ENCODE measurements at regions not wholly inside any gene's neighbourhood (a gene's known extent, or its start where the extent isn't known, plus 50 kb on each side); places are given as distances from the start of the nearest gene placed in this dataset.
A peak's percentile ranks its signal among the peaks of the same experiment; 100 is the strongest.
"Not testable (repeated sequence)": the region's sequence is repeated elsewhere in the genome, so short reads cannot be mapped to it uniquely, and the experiment has no call there.

DNA sequence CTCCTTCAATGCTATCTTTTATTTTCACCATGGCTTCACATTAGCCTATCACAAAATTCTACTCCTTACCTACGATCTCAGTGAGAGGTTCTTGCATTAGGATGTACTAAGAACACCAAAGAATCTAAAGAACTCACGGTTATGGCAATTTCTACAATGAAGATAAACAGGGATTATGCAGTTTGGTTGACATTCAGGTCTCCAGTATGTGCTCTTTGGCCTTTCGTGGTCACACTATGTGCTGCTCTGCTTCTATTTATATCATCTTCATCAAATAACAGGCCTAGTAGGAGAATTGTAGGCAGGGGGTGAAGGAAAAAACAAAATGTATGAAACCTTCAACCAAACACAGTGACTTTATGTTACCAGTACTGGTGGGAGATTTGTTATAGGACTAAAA is 194.0 kb upstream of the SAMSN1 start:
- no peaks in the 10 kb centered on the region for H3K4me1 ChIP-seq
- TF ChIP-seq, protein P1, sequence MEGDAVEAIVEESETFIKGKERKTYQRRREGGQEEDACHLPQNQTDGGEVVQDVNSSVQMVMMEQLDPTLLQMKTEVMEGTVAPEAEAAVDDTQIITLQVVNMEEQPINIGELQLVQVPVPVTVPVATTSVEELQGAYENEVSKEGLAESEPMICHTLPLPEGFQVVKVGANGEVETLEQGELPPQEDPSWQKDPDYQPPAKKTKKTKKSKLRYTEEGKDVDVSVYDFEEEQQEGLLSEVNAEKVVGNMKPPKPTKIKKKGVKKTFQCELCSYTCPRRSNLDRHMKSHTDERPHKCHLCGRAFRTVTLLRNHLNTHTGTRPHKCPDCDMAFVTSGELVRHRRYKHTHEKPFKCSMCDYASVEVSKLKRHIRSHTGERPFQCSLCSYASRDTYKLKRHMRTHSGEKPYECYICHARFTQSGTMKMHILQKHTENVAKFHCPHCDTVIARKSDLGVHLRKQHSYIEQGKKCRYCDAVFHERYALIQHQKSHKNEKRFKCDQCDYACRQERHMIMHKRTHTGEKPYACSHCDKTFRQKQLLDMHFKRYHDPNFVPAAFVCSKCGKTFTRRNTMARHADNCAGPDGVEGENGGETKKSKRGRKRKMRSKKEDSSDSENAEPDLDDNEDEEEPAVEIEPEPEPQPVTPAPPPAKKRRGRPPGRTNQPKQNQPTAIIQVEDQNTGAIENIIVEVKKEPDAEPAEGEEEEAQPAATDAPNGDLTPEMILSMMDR (IDR thresholded peaks at IDR 0.05): no peak
- TF ChIP-seq POLR2A (IDR thresholded peaks at IDR 0.05): no peak
- no peak for DNase-seq
- H3K27ac ChIP-seq: no peak overlapping the region
- H3K36me3 ChIP-seq: no peaks in the 10 kb centered on the region
- intact Hi-C loops (cut with DNase I): no loop called here
- H3K4me3 ChIP-seq: no peak overlapping the region
- H3K27me3 ChIP-seq: no peaks in the 10 kb centered on the region
- WGBS, 2 donors: 78 to 80% methylated on average over 3 of the region's 3 CpGs
- no peaks in the 10 kb centered on the region for H3K9me3 ChIP-seq

DNA sequence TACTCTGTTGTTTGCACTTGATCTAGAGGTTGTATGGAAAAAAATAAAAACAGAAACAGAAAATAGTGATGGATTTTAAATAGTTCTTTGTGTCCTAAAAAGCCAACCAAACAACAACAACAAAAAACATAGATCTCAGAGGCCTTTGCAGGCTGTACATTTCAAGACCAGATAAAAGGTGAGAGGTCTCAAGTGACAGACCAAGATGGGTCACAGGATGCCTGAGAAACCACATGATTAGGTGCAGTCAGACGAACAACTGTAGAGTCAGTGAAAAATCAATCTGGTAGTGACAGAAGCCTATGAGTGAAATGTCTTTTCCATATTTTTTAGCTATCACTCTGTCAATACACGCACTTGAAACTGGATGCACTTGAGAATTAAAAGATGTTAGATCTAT is 193.5 kb upstream of the SAMSN1 start:
- DNase-seq: no peak
- Histone ChIP-seq H3K4me3 (no peak overlapping the region), H3K4me1 (no peaks in the 10 kb centered on the region), H3K27me3 (no peaks in the 10 kb centered on the region), H3K9me3 (no peaks in the 10 kb centered on the region), H3K36me3 (no peaks in the 10 kb centered on the region), H3K27ac (no peak overlapping the region)
- WGBS, 2 donors: 73 to 85% methylated on average over 2 of the region's 2 CpGs
- intact Hi-C loops (cut with DNase I): no loop called here
- TF ChIP-seq, protein P1 (IDR thresholded peaks at IDR 0.05): no peak
- TF ChIP-seq POLR2A (IDR thresholded peaks at IDR 0.05): no peak

DNA sequence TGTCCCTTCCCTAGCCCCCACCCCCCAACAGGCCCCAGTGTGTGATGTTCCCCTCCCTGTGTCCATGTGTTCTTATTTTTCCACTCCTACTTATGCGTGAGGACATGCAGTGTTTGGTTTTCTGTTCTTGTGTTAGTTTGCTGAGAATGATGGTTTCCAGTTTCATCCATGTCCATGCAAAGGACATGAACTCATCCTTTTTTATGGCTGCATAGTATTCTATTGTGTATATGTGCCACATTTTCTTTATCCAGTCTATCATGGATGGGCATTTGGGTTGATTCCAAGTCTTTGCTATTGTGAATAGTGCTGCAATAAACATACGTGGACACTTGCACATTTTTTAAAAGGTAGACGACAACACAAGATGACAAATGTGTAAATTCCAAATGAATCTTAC is 192.5 kb upstream of the SAMSN1 start:
- WGBS, 2 donors: 75 to 89% methylated on average over 3 of the region's 3 CpGs
- intact Hi-C loops (cut with DNase I); H3K36me3 ChIP-seq; H3K9me3 ChIP-seq; H3K4me1 ChIP-seq; H3K27me3 ChIP-seq; DNase-seq; H3K4me3 ChIP-seq; H3K27ac ChIP-seq: not testable (repeated sequence)

DNA sequence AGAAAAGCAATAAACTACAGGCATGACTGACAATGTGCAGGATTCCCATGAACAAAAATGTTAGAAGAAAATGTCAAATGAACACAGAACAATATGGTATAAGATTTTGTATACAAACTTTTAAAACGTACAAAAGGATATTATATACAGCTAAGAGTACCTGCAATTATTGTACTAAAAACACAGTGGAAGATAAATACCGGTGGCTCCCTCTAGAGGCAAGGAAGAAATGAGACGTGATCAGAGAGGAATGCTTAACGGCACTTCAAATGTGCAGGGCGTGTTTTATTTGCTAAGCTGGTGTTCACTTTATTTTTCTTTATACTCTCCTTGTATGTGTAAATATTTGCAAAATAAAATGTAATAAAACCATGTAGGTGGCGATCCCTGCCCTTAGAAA is 191.8 kb upstream of the SAMSN1 start:
- TF ChIP-seq POLR2A (IDR thresholded peaks at IDR 0.05): no peak
- TF ChIP-seq, protein P1 (IDR thresholded peaks at IDR 0.05): peak in 5 of 6 experiments; percentile 42 to 69 (median 62)
- Histone ChIP-seq H3K27me3 (no peaks in the 10 kb centered on the region), H3K4me3 (no peak overlapping the region), H3K36me3 (no peaks in the 10 kb centered on the region), H3K27ac (no peak overlapping the region), H3K9me3 (no peaks in the 10 kb centered on the region), H3K4me1 (no peaks in the 10 kb centered on the region)
- intact Hi-C loops (cut with DNase I): no loop called here
- no peak for DNase-seq
- 19 to 21% methylated on average over 6 of the region's 6 CpGs for WGBS, 2 donors

DNA sequence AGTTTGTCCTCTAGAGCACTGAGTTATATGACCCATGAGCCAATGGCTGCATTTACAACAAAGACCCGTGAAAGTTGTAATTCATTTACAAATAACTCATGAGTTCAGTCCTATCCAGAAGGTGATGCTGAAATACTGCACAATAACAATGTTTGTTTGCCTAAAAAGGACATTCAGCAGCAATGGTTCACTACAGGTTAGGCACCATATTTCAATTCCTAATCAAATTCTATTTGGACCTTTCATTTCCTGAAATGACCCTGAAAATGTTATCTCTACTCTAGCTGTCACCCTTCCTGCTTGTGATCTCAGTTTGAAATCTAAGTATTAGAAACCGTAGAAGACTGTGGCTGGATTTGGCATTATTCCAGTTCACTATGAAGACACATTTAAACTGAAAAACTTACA is 191.2 kb upstream of the SAMSN1 start:
- Histone ChIP-seq H3K9me3 (no peaks in the 10 kb centered on the region), H3K27ac (no peak overlapping the region), H3K27me3 (no peaks in the 10 kb centered on the region), H3K4me1 (no peaks in the 10 kb centered on the region), H3K4me3 (no peak overlapping the region), H3K36me3 (no peaks in the 10 kb centered on the region)
- no peak for TF ChIP-seq POLR2A (IDR thresholded peaks at IDR 0.05)
- TF ChIP-seq, protein P1 (IDR thresholded peaks at IDR 0.05): no peak
- WGBS, 2 donors: 38 to 44% methylated on average over 2 of the region's 2 CpGs
- no peak for DNase-seq
- intact Hi-C loops (cut with DNase I): no loop called here

DNA sequence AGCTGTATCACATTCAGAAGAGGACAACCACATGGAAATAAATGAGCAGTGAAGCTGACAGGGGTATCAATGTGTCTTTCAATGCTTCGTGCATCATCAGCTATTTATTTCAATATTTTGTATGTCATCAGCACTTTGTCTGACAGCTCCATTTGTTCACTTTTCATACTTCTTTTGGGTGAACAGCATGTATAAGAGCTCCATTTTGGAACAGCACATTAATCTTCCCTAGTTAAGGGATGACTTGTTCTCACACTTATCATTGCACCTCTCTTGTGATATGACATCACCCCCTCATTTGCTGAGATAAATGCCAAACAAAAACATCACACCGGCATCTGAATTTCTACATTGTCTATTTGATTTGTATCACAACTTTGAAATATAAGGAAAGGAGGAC is 190.6 kb upstream of the SAMSN1 start:
- intact Hi-C loops (cut with DNase I): no loop called here
- no peak overlapping the region for H3K27ac ChIP-seq
- no peaks in the 10 kb centered on the region for H3K4me1 ChIP-seq
- H3K9me3 ChIP-seq: no peaks in the 10 kb centered on the region
- no peak overlapping the region for H3K4me3 ChIP-seq
- no peak for DNase-seq
- 86 to 88% methylated on average over 2 of the region's 2 CpGs for WGBS, 2 donors
- no peaks in the 10 kb centered on the region for H3K36me3 ChIP-seq
- TF ChIP-seq POLR2A (IDR thresholded peaks at IDR 0.05): no peak
- TF ChIP-seq, protein P1 (IDR thresholded peaks at IDR 0.05): no peak
- no peaks in the 10 kb centered on the region for H3K27me3 ChIP-seq
